Endothelial cell of umbilical vein (primary cell): ENCODE measurements at regions not wholly inside any gene's neighbourhood (a gene's known extent, or its start where the extent isn't known, plus 50 kb on each side); places are given as distances from the start of the nearest gene placed in this dataset.

Source experiments
- BruUV-seq: library from RNA; stranded (reverse); fragments of 400-500 nt; replicated peaks from 2 replicates; lab custom pipeline; 2021; lab: Mats Ljungman, UMichigan
- CTCF ChIA-PET: fragments of 300-600, 350-600 bp; sonication (Branson Sonifier 250); formaldehyde crosslinking; loops from one replicate; lab custom pipeline; 2021; ENCODE audit warnings: antibody characterized with exemption, inconsistent platforms; lab: Charles Lee
- POLR2A ChIA-PET: fragments of 300-600, 350-600 bp; sonication (Branson Sonifier 250); formaldehyde crosslinking; loops from one replicate; lab custom pipeline; 2021; ENCODE audit warnings: antibody characterized with exemption, inconsistent platforms; lab: Charles Lee
- DNase-seq: peaks from one replicate; pipeline ENCODE4 v3.0.0-alpha.2; 2011; ENCODE audit warnings: low read depth, low spot score
- FAIRE-seq: peaks from 2 replicates; lab custom pipeline; 2011; peaks lifted over from hg19 to GRCh38; lab: Jason Lieb, UNC
- H2AFZ ChIP-seq: 2 replicates; pipeline ENCODE4 v1.6.0; 2012; ENCODE audit warnings: low read depth, low read length, control low read depth, inconsistent platforms
- H3K27ac ChIP-seq: 2 replicates; pipeline ENCODE4 v1.5.1; 2011; ENCODE audit warnings: low read depth, mild to moderate bottlenecking, control low read depth, low read length, moderate library complexity; ENCODE audit not compliant: insufficient read depth
- H3K27me3 ChIP-seq, 2 experiments: 2 replicates each; pipeline versions ENCODE4 v1.6.0 to v1.6.1; 2011; ENCODE audit warnings: low read length in 2 of 2, mixed read lengths in 1 of 2; ENCODE audit not compliant: control insufficient read depth in 2 of 2, insufficient read depth in 2 of 2
- H3K36me3 ChIP-seq, 2 experiments: 2 replicates in 1 of 2; 3 replicates in 1 of 2; pipeline ENCODE4 v1.5.1; 2011; ENCODE audit warnings: low read length in 2 of 2, mild to moderate bottlenecking in 1 of 2, moderate library complexity in 1 of 2; ENCODE audit not compliant: control insufficient read depth in 2 of 2, insufficient read depth in 2 of 2; ENCODE audit errors: extremely low read depth in 1 of 2
- H3K4me1 ChIP-seq: 3 replicates; pipeline ENCODE4 v1.5.1; 2011; ENCODE audit warnings: mild to moderate bottlenecking, low read length; ENCODE audit not compliant: control insufficient read depth, insufficient read depth; ENCODE audit errors: extremely low read depth
- H3K4me2 ChIP-seq: 2 replicates; pipeline ENCODE4 v1.6.1; 2011; ENCODE audit warnings: low read length, control low read depth, mixed read lengths; ENCODE audit not compliant: insufficient read depth
- H3K4me3 ChIP-seq, 3 experiments: fragments of 200-600 bp in 1 of 3; sonication (generic), shearing (Covaris generic) in 1 of 3; replicated peaks in 1 of 3; 2 replicates each; pipeline ENCODE4 v1.5.1; 2011 to 2016; ENCODE audit warnings: control low read depth in 3 of 3, low read length in 3 of 3, mild to moderate bottlenecking in 2 of 3, inconsistent platforms in 1 of 3, low read depth in 1 of 3, moderate library complexity in 1 of 3; ENCODE audit not compliant: insufficient read depth in 1 of 3
- H3K79me2 ChIP-seq: 2 replicates; pipeline ENCODE4 v1.6.0; 2012; ENCODE audit warnings: low read length, inconsistent platforms; ENCODE audit not compliant: control insufficient read depth, insufficient read depth
- H3K9ac ChIP-seq: replicated peaks from 2 replicates; pipeline ENCODE3; 2011; ENCODE audit warnings: low read length, control low read depth; ENCODE audit not compliant: insufficient read depth; ENCODE audit errors: extremely low read depth
- H3K9me1 ChIP-seq: replicated peaks from 3 replicates; pipeline ENCODE4 v1.6.0; 2011; ENCODE audit warnings: mild to moderate bottlenecking, low read length; ENCODE audit not compliant: control insufficient read depth, insufficient read depth; ENCODE audit errors: extremely low read depth
- H3K9me3 ChIP-seq: replicated peaks from 2 replicates; pipeline ENCODE4 v1.5.1; 2012; ENCODE audit warnings: low read length, inconsistent platforms; ENCODE audit not compliant: control insufficient read depth, insufficient read depth
- H4K20me1 ChIP-seq: replicated peaks from 2 replicates; pipeline ENCODE3; 2011; ENCODE audit warnings: mild to moderate bottlenecking, low read length; ENCODE audit not compliant: control insufficient read depth, insufficient read depth; ENCODE audit errors: extremely low read depth
- EZH2 ChIP-seq: IDR thresholded peaks from 2 replicates; pipeline ENCODE4 v1.6.1; 2012; ENCODE audit warnings: borderline replicate concordance, low read depth, mild to moderate bottlenecking, moderate library complexity, low read length, inconsistent platforms; ENCODE audit not compliant: severe bottlenecking
- FOS ChIP-seq: IDR thresholded peaks from 2 replicates; pipeline ENCODE4 v1.6.1; 2011; ENCODE audit warnings: mild to moderate bottlenecking, low read length, moderate library complexity, borderline replicate concordance; ENCODE audit not compliant: insufficient read depth
- GATA2 ChIP-seq: IDR thresholded peaks from 2 replicates; pipeline ENCODE4 v1.7.0; 2011; ENCODE audit warnings: low read depth, mild to moderate bottlenecking, moderate library complexity, mixed read lengths, low read length; ENCODE audit not compliant: insufficient read length, insufficient read depth
- JUN ChIP-seq: IDR thresholded peaks from 2 replicates; pipeline ENCODE4 v1.6.1; 2011; ENCODE audit warnings: borderline replicate concordance, low read depth; ENCODE audit not compliant: insufficient read length, insufficient read depth
- MYC ChIP-seq: IDR thresholded peaks from one replicate; pipeline ENCODE4 v1.6.1; 2011; ENCODE audit warnings: mild to moderate bottlenecking, low read depth, low read length
- POLR2A ChIP-seq: IDR thresholded peaks from 2 replicates; pipeline ENCODE4 v1.6.1; 2012; ENCODE audit warnings: low read depth, mild to moderate bottlenecking, control low read depth, low read length
- POLR2AphosphoS5 ChIP-seq: IDR thresholded peaks from 2 replicates; pipeline ENCODE4 v1.6.1; 2012; ENCODE audit warnings: low read depth, mild to moderate bottlenecking, control low read depth, low read length, moderate library complexity; ENCODE audit not compliant: insufficient read depth
- dilution Hi-C: fragments of 300-500 bp; cut with MboI; formaldehyde crosslinking; loops from one replicate; pipeline ENCODE4 v1.15.0; 2019; ENCODE audit warnings: low sequenced_read_pairs; ENCODE audit not compliant: extremely low pct_ligation_motif_present
- intact Hi-C: fragments of 100-400 bp; cut with micrococcal nuclease; formaldehyde crosslinking; loops from one replicate; pipeline ENCODE4 v1.10.0; 2022
- TF ChIP-seq, protein P1 (sequence below), 2 donors: IDR thresholded peaks; 1 replicate in 1 of 2; 2 replicates in 1 of 2; pipeline ENCODE4 v1.5.1; 2011; ENCODE audit warnings: low read length in 2 of 2, mild to moderate bottlenecking in 2 of 2, moderate library complexity in 2 of 2, control low read depth in 1 of 2, inconsistent platforms in 1 of 2, low read depth in 1 of 2; ENCODE audit not compliant: insufficient read depth in 1 of 2; ENCODE audit errors: extremely low read depth in 1 of 2
- TF ChIP-seq, protein P2 (sequence below): IDR thresholded peaks from 2 replicates; pipeline ENCODE4 v1.6.1; 2011; ENCODE audit not compliant: insufficient read depth, insufficient read length

- FAIRE-seq = no peak
- no peaks in the 10 kb centered on the region for H3K36me3 ChIP-seq
- H2AFZ ChIP-seq = no peak overlapping the region
- no peak overlapping the region for H3K9ac ChIP-seq
- intact Hi-C loops (no loop called here), dilution Hi-C loops (no loop called here)
- H3K4me1 ChIP-seq = no peaks in the 10 kb centered on the region
- H3K4me3 ChIP-seq = no peak overlapping the region
- H3K9me1 ChIP-seq = no peaks in the 10 kb centered on the region
- H3K27me3 ChIP-seq = no peaks in the 10 kb centered on the region
- BruUV-seq = no TSS peak
- no peaks in the 10 kb centered on the region for H4K20me1 ChIP-seq
- H3K79me2 ChIP-seq = no peaks in the 10 kb centered on the region
- CTCF ChIA-PET = interaction anchor here (0.6 to 1.0 kb wide), 2 partner anchors 19 to 268 kb away, joined by 3 read pairs; no protein-coding TSS in a partner anchor
- H3K9me3 ChIP-seq = no peaks in the 10 kb centered on the region
- no peak for DNase-seq
- TF ChIP-seq POLR2AphosphoS5 (no peak), POLR2A (no peak), EZH2 (no peak), GATA2 (no peak), MYC (no peak), JUN (no peak)
- TF ChIP-seq, protein P1, sequence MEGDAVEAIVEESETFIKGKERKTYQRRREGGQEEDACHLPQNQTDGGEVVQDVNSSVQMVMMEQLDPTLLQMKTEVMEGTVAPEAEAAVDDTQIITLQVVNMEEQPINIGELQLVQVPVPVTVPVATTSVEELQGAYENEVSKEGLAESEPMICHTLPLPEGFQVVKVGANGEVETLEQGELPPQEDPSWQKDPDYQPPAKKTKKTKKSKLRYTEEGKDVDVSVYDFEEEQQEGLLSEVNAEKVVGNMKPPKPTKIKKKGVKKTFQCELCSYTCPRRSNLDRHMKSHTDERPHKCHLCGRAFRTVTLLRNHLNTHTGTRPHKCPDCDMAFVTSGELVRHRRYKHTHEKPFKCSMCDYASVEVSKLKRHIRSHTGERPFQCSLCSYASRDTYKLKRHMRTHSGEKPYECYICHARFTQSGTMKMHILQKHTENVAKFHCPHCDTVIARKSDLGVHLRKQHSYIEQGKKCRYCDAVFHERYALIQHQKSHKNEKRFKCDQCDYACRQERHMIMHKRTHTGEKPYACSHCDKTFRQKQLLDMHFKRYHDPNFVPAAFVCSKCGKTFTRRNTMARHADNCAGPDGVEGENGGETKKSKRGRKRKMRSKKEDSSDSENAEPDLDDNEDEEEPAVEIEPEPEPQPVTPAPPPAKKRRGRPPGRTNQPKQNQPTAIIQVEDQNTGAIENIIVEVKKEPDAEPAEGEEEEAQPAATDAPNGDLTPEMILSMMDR (IDR thresholded peaks at IDR 0.05; ENCODE audit: extremely low read depth in 1 of 2, insufficient read depth in 1 of 2, low read depth in 1 of 2, low read length in 2 of 2) = no peak
- H3K4me2 ChIP-seq = no peak overlapping the region
- no peak overlapping the region for H3K27ac ChIP-seq
- POLR2A ChIA-PET = no interaction called here
Measured at GRCh38 chr6:81485395-81485794, 267.1 kb downstream of the TENT5A start.

- dilution Hi-C loops (no loop called here), intact Hi-C loops (no loop called here)
- H3K36me3 ChIP-seq = no peaks in the 10 kb centered on the region
Measured at GRCh38 chr6:81484251-81484650, 268.2 kb downstream of the TENT5A start.

More at GRCh38 chr6:81484251-81484650, 268.2 kb downstream of the TENT5A start:
- no peaks in the 10 kb centered on the region for H4K20me1 ChIP-seq
- ChIA-PET CTCF (no interaction called here), POLR2A (no interaction called here)
- no peak overlapping the region for H3K4me2 ChIP-seq
- H3K9me1 ChIP-seq = no peaks in the 10 kb centered on the region
- no peak overlapping the region for H3K4me3 ChIP-seq
- FAIRE-seq = no peak
- no peaks in the 10 kb centered on the region for H3K9me3 ChIP-seq
- H3K4me1 ChIP-seq = no peaks in the 10 kb centered on the region
- no TSS peak for BruUV-seq
- H3K79me2 ChIP-seq = no peaks in the 10 kb centered on the region
- no peak for DNase-seq
- no peak overlapping the region for H3K9ac ChIP-seq
- H2AFZ ChIP-seq = no peak overlapping the region
- TF ChIP-seq, protein P2, sequence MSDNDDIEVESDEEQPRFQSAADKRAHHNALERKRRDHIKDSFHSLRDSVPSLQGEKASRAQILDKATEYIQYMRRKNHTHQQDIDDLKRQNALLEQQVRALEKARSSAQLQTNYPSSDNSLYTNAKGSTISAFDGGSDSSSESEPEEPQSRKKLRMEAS = no peak
- TF ChIP-seq, protein P1 (IDR thresholded peaks at IDR 0.05; ENCODE audit: extremely low read depth in 1 of 2, insufficient read depth in 1 of 2, low read depth in 1 of 2, low read length in 2 of 2) = no peak
- no peak for TF ChIP-seq FOS
- TF ChIP-seq EZH2 = no peak
- TF ChIP-seq JUN = no peak
- TF ChIP-seq GATA2 = no peak
- no peak for TF ChIP-seq POLR2A
- TF ChIP-seq POLR2AphosphoS5 = no peak
- no peak for TF ChIP-seq MYC
- H3K27ac ChIP-seq = no peak overlapping the region
- no peaks in the 10 kb centered on the region for H3K27me3 ChIP-seq
